WTC11 (cell line): ENCODE measurements at regions not wholly inside any gene's neighbourhood (a gene's known extent, or its start where the extent isn't known, plus 50 kb on each side); places are given as distances from the start of the nearest gene placed in this dataset.

Experiments
- ATAC-seq: fragments of 200-7000 bp; cut with Tn5 transposase; 2 replicates; pipeline ENCODE4 v1.10.0; 2021; ENCODE audit warnings: mild to moderate bottlenecking, moderate library complexity
- CTCF ChIA-PET: fragments of 300-600 bp; sonication (Branson Sonifier 250); formaldehyde crosslinking; loops from one replicate; lab custom pipeline; 2021; ENCODE audit warnings: antibody characterized with exemption; lab: Charles Lee
- POLR2A ChIA-PET: fragments of 350-600 bp; sonication (Branson Sonifier 250); formaldehyde crosslinking; loops from one replicate; lab custom pipeline; 2021; ENCODE audit warnings: antibody characterized with exemption; lab: Charles Lee
- DNase-seq: peaks from one replicate; pipeline ENCODE4 v3.0.0; 2021; ENCODE audit warnings: low spot score
- H3K27ac Mint-ChIP-seq: 2 replicates; pipeline ENCODE4 v1.8.0; 2021; ENCODE audit warnings: mixed read lengths
- H3K27me3 Mint-ChIP-seq: 2 replicates; pipeline ENCODE4 v1.8.0; 2021; ENCODE audit warnings: low read depth, mild to moderate bottlenecking, moderate library complexity, mixed read lengths
- H3K36me3 Mint-ChIP-seq: 2 replicates; pipeline ENCODE4 v1.8.0; 2021; ENCODE audit warnings: mixed read lengths
- H3K4me1 Mint-ChIP-seq: 2 replicates; pipeline ENCODE4 v1.8.0; 2022; ENCODE audit warnings: mixed read lengths
- H3K4me3 Mint-ChIP-seq: 2 replicates; pipeline ENCODE4 v1.8.0; 2021; ENCODE audit warnings: mild to moderate bottlenecking, moderate library complexity, mixed read lengths
- H3K9me3 Mint-ChIP-seq: 2 replicates; pipeline ENCODE4 v1.8.0; 2021; ENCODE audit warnings: mixed read lengths
- GTF2I ChIP-seq: fragments of 250-450 bp; sonication (Bioruptor Pico); conservative IDR thresholded peaks from 2 replicates; pipeline ENCODE4 v1.4.0; 2021; ENCODE audit warnings: mild to moderate bottlenecking
- MXD4 ChIP-seq: fragments of 250-450 bp; sonication (Bioruptor Pico); IDR thresholded peaks from 2 replicates; pipeline ENCODE4 v1.8.0; 2021; ENCODE audit warnings: mild to moderate bottlenecking, moderate library complexity, borderline replicate concordance
- NFYB ChIP-seq: sonication (generic); formaldehyde crosslinking; conservative IDR thresholded peaks from 2 replicates; pipeline ENCODE4 v1.8.0; 2022; ENCODE audit warnings: low read depth, missing genetic modification reagents
- NR1H2 ChIP-seq: sonication (generic); formaldehyde crosslinking; IDR thresholded peaks from 2 replicates; pipeline ENCODE4 v1.9.0; 2021; ENCODE audit warnings: mild to moderate bottlenecking, moderate library complexity, missing genetic modification reagents
- RORB ChIP-seq: fragments of 250-450 bp; sonication (Bioruptor Pico); IDR thresholded peaks from 2 replicates; pipeline ENCODE4 v1.9.0; 2021; ENCODE audit warnings: mild to moderate bottlenecking
- SP1 ChIP-seq: sonication (generic); formaldehyde crosslinking; conservative IDR thresholded peaks from 2 replicates; pipeline ENCODE4 v1.8.1; 2022; ENCODE audit warnings: missing genetic modification reagents
- TEAD1 ChIP-seq: sonication (generic); formaldehyde crosslinking; IDR thresholded peaks from 2 replicates; pipeline ENCODE4 v1.8.0; 2022; ENCODE audit warnings: mild to moderate bottlenecking, missing genetic modification reagents
- ZNF121 ChIP-seq: sonication (generic); formaldehyde crosslinking; IDR thresholded peaks from 2 replicates; pipeline ENCODE4 v1.8.0; 2023; ENCODE audit warnings: missing genetic modification reagents
- ZNF138 ChIP-seq: sonication (generic); formaldehyde crosslinking; conservative IDR thresholded peaks from 2 replicates; pipeline ENCODE4 v1.8.1; 2022; ENCODE audit warnings: mild to moderate bottlenecking, moderate library complexity, missing genetic modification reagents
- ZNF423 ChIP-seq: fragments of 250-450 bp; sonication (Bioruptor Pico); IDR thresholded peaks from 2 replicates; pipeline ENCODE4 v2.1.2; 2022; ENCODE audit warnings: mild to moderate bottlenecking, moderate library complexity
- TF ChIP-seq, protein P1 (sequence below): sonication (generic); formaldehyde crosslinking; IDR thresholded peaks from 2 replicates; pipeline ENCODE4 v1.8.0; 2023; ENCODE audit warnings: missing genetic modification reagents, mild to moderate bottlenecking, borderline replicate concordance
- TF ChIP-seq, protein P2 (sequence below): sonication (generic); formaldehyde crosslinking; IDR thresholded peaks from 2 replicates; pipeline ENCODE4 v1.8.1; 2023; ENCODE audit warnings: mild to moderate bottlenecking, missing genetic modification reagents, borderline replicate concordance
- TF ChIP-seq, protein P3 (sequence below): sonication (generic); formaldehyde crosslinking; IDR thresholded peaks from 2 replicates; pipeline ENCODE4 v1.8.0; 2022; ENCODE audit warnings: missing genetic modification reagents
- TF ChIP-seq, protein P4 (sequence below): sonication (generic); formaldehyde crosslinking; IDR thresholded peaks from 2 replicates; pipeline ENCODE4 v1.8.1; 2023; ENCODE audit warnings: mild to moderate bottlenecking, missing genetic modification reagents
- TF ChIP-seq, protein P5 (sequence below): sonication (generic); formaldehyde crosslinking; IDR thresholded peaks from 2 replicates; pipeline ENCODE4 v1.8.0; 2023; ENCODE audit warnings: missing genetic modification reagents
- TF ChIP-seq, protein P6 (sequence below): sonication (generic); formaldehyde crosslinking; IDR thresholded peaks from 2 replicates; pipeline ENCODE4 v1.8.0; 2022; ENCODE audit warnings: mild to moderate bottlenecking, missing genetic modification reagents
- TF ChIP-seq, protein P7 (sequence below): fragments of 250-450 bp; sonication (Bioruptor Pico); IDR thresholded peaks from 2 replicates; pipeline ENCODE4 v1.9.0; 2021; ENCODE audit warnings: mild to moderate bottlenecking
- TF ChIP-seq, protein P8 (sequence below): sonication (generic); formaldehyde crosslinking; IDR thresholded peaks from 2 replicates; pipeline ENCODE4 v1.8.1; 2023; ENCODE audit warnings: mild to moderate bottlenecking, missing genetic modification reagents

DNA sequence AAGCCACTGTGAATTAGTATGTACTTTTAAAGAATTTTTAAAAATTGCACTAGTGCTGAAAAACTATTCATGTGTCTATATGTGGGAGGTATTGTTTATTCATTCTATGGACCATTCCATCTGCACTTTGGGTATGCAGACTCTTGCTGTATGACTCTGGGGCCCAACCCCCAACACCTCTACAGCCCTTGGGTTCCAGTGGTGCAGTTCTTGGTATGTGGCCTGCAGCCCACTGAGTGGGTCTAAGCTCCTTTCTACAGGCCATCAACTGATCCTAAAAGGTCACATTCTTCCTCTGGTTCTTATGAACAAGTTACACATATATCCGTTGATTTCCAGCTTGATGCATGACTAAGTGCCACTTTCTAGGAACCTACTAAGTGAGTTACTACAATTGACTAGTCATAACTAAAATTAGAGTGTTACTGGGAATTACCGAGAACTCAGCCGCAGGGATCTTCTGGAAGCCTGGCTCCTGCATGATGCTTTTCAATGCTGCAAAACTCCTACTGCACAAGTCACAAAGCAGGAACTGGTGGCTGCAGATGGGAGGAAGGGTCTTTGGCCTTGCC lies 62.4 kb upstream of the MED13L start:
- CTCF ChIA-PET, result no interaction called here
- DNase-seq (no peak), ATAC-seq (no peak)
- Mint-ChIP-seq H3K4me3 (no peak overlapping the region), H3K27me3 (no peaks in the 10 kb centered on the region), H3K4me1 (peaks cover 43% of the 10 kb centered on the region), H3K36me3 (peaks cover 18% of the 10 kb centered on the region), H3K9me3 (peaks cover 21% of the 10 kb centered on the region), H3K27ac (no peak overlapping the region)
- POLR2A ChIA-PET, result no interaction called here
- TF ChIP-seq ZNF423 (CRISPR knock-in tag), result no peak
- TF ChIP-seq NFYB, result no peak
- TF ChIP-seq GTF2I (CRISPR knock-in tag), result no peak
- TF ChIP-seq RORB (CRISPR knock-in tag), result no peak
- no peak for TF ChIP-seq ZNF138 (CRISPR knock-in tag)
- TF ChIP-seq MXD4 (CRISPR knock-in tag), result no peak
- TF ChIP-seq, protein P1, sequence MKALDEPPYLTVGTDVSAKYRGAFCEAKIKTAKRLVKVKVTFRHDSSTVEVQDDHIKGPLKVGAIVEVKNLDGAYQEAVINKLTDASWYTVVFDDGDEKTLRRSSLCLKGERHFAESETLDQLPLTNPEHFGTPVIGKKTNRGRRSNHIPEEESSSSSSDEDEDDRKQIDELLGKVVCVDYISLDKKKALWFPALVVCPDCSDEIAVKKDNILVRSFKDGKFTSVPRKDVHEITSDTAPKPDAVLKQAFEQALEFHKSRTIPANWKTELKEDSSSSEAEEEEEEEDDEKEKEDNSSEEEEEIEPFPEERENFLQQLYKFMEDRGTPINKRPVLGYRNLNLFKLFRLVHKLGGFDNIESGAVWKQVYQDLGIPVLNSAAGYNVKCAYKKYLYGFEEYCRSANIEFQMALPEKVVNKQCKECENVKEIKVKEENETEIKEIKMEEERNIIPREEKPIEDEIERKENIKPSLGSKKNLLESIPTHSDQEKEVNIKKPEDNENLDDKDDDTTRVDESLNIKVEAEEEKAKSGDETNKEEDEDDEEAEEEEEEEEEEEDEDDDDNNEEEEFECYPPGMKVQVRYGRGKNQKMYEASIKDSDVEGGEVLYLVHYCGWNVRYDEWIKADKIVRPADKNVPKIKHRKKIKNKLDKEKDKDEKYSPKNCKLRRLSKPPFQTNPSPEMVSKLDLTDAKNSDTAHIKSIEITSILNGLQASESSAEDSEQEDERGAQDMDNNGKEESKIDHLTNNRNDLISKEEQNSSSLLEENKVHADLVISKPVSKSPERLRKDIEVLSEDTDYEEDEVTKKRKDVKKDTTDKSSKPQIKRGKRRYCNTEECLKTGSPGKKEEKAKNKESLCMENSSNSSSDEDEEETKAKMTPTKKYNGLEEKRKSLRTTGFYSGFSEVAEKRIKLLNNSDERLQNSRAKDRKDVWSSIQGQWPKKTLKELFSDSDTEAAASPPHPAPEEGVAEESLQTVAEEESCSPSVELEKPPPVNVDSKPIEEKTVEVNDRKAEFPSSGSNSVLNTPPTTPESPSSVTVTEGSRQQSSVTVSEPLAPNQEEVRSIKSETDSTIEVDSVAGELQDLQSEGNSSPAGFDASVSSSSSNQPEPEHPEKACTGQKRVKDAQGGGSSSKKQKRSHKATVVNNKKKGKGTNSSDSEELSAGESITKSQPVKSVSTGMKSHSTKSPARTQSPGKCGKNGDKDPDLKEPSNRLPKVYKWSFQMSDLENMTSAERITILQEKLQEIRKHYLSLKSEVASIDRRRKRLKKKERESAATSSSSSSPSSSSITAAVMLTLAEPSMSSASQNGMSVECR (CRISPR knock-in tag), result no peak
- TF ChIP-seq, protein P2, sequence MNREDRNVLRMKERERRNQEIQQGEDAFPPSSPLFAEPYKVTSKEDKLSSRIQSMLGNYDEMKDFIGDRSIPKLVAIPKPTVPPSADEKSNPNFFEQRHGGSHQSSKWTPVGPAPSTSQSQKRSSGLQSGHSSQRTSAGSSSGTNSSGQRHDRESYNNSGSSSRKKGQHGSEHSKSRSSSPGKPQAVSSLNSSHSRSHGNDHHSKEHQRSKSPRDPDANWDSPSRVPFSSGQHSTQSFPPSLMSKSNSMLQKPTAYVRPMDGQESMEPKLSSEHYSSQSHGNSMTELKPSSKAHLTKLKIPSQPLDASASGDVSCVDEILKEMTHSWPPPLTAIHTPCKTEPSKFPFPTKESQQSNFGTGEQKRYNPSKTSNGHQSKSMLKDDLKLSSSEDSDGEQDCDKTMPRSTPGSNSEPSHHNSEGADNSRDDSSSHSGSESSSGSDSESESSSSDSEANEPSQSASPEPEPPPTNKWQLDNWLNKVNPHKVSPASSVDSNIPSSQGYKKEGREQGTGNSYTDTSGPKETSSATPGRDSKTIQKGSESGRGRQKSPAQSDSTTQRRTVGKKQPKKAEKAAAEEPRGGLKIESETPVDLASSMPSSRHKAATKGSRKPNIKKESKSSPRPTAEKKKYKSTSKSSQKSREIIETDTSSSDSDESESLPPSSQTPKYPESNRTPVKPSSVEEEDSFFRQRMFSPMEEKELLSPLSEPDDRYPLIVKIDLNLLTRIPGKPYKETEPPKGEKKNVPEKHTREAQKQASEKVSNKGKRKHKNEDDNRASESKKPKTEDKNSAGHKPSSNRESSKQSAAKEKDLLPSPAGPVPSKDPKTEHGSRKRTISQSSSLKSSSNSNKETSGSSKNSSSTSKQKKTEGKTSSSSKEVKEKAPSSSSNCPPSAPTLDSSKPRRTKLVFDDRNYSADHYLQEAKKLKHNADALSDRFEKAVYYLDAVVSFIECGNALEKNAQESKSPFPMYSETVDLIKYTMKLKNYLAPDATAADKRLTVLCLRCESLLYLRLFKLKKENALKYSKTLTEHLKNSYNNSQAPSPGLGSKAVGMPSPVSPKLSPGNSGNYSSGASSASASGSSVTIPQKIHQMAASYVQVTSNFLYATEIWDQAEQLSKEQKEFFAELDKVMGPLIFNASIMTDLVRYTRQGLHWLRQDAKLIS, result no peak
- TF ChIP-seq, protein P3, sequence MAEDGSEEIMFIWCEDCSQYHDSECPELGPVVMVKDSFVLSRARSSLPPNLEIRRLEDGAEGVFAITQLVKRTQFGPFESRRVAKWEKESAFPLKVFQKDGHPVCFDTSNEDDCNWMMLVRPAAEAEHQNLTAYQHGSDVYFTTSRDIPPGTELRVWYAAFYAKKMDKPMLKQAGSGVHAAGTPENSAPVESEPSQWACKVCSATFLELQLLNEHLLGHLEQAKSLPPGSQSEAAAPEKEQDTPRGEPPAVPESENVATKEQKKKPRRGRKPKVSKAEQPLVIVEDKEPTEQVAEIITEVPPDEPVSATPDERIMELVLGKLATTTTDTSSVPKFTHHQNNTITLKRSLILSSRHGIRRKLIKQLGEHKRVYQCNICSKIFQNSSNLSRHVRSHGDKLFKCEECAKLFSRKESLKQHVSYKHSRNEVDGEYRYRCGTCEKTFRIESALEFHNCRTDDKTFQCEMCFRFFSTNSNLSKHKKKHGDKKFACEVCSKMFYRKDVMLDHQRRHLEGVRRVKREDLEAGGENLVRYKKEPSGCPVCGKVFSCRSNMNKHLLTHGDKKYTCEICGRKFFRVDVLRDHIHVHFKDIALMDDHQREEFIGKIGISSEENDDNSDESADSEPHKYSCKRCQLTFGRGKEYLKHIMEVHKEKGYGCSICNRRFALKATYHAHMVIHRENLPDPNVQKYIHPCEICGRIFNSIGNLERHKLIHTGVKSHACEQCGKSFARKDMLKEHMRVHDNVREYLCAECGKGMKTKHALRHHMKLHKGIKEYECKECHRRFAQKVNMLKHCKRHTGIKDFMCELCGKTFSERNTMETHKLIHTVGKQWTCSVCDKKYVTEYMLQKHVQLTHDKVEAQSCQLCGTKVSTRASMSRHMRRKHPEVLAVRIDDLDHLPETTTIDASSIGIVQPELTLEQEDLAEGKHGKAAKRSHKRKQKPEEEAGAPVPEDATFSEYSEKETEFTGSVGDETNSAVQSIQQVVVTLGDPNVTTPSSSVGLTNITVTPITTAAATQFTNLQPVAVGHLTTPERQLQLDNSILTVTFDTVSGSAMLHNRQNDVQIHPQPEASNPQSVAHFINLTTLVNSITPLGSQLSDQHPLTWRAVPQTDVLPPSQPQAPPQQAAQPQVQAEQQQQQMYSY, result no peak
- TF ChIP-seq, protein P4, sequence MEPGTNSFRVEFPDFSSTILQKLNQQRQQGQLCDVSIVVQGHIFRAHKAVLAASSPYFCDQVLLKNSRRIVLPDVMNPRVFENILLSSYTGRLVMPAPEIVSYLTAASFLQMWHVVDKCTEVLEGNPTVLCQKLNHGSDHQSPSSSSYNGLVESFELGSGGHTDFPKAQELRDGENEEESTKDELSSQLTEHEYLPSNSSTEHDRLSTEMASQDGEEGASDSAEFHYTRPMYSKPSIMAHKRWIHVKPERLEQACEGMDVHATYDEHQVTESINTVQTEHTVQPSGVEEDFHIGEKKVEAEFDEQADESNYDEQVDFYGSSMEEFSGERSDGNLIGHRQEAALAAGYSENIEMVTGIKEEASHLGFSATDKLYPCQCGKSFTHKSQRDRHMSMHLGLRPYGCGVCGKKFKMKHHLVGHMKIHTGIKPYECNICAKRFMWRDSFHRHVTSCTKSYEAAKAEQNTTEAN (CRISPR knock-in tag), result no peak
- no peak for TF ChIP-seq SP1 (CRISPR knock-in tag)
- TF ChIP-seq, protein P5, sequence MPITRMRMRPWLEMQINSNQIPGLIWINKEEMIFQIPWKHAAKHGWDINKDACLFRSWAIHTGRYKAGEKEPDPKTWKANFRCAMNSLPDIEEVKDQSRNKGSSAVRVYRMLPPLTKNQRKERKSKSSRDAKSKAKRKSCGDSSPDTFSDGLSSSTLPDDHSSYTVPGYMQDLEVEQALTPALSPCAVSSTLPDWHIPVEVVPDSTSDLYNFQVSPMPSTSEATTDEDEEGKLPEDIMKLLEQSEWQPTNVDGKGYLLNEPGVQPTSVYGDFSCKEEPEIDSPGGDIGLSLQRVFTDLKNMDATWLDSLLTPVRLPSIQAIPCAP (CRISPR knock-in tag), result no peak
- TF ChIP-seq, protein P6, sequence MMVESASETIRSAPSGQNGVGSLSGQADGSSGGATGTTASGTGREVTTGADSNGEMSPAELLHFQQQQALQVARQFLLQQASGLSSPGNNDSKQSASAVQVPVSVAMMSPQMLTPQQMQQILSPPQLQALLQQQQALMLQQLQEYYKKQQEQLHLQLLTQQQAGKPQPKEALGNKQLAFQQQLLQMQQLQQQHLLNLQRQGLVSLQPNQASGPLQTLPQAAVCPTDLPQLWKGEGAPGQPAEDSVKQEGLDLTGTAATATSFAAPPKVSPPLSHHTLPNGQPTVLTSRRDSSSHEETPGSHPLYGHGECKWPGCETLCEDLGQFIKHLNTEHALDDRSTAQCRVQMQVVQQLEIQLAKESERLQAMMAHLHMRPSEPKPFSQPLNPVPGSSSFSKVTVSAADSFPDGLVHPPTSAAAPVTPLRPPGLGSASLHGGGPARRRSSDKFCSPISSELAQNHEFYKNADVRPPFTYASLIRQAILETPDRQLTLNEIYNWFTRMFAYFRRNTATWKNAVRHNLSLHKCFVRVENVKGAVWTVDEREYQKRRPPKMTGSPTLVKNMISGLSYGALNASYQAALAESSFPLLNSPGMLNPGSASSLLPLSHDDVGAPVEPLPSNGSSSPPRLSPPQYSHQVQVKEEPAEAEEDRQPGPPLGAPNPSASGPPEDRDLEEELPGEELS (CRISPR knock-in tag), result no peak
- TF ChIP-seq, protein P7, sequence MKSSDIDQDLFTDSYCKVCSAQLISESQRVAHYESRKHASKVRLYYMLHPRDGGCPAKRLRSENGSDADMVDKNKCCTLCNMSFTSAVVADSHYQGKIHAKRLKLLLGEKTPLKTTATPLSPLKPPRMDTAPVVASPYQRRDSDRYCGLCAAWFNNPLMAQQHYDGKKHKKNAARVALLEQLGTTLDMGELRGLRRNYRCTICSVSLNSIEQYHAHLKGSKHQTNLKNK, result no peak
- TF ChIP-seq TEAD1 (CRISPR knock-in tag), result no peak
- no peak for TF ChIP-seq ZNF121 (CRISPR knock-in tag)
- no peak for TF ChIP-seq NR1H2 (CRISPR knock-in tag)
- TF ChIP-seq, protein P8, sequence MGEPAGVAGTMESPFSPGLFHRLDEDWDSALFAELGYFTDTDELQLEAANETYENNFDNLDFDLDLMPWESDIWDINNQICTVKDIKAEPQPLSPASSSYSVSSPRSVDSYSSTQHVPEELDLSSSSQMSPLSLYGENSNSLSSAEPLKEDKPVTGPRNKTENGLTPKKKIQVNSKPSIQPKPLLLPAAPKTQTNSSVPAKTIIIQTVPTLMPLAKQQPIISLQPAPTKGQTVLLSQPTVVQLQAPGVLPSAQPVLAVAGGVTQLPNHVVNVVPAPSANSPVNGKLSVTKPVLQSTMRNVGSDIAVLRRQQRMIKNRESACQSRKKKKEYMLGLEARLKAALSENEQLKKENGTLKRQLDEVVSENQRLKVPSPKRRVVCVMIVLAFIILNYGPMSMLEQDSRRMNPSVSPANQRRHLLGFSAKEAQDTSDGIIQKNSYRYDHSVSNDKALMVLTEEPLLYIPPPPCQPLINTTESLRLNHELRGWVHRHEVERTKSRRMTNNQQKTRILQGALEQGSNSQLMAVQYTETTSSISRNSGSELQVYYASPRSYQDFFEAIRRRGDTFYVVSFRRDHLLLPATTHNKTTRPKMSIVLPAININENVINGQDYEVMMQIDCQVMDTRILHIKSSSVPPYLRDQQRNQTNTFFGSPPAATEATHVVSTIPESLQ (CRISPR knock-in tag), result no peak
